ENCODE measurements at regions not wholly inside any gene's neighbourhood (a gene's known extent, or its start where the extent isn't known, plus 50 kb on each side); places are given as distances from the start of the nearest gene placed in this dataset.
"Not testable (repeated sequence)": the region's sequence is repeated elsewhere in the genome, so short reads cannot be mapped to it uniquely, and the experiment has no call there.

GRCh38 chr11:37907436-37908218, 1309.6 kb upstream of the RAG2 start:
- DNase-seq (ENCODE audit: low read depth), result no peak

- no peak for DNase-seq (ENCODE audit: low read depth)
These were observed 1307.8 kb upstream of the RAG2 start for GRCh38 chr11:37905707-37906417.

GRCh38 chr11:37896016-37896415, 1298.0 kb upstream of the RAG2 start:
- DNase-seq (ENCODE audit: low read depth), result no peak

GRCh38 chr11:37881741-37882140, 1283.7 kb upstream of the RAG2 start:
- DNase-seq (ENCODE audit: low read depth), result no peak

GRCh38 chr11:37861671-37862070, 1263.6 kb upstream of the RAG2 start:
- DNase-seq (ENCODE audit: low read depth), result no peak

GRCh38 chr11:37858806-37859537, 1260.9 kb upstream of the RAG2 start:
- DNase-seq (ENCODE audit: low read depth), result not testable (repeated sequence)

GRCh38 chr11:37858398-37858797, 1260.4 kb upstream of the RAG2 start:
- no peak for DNase-seq (ENCODE audit: low read depth)

- DNase-seq (ENCODE audit: low read depth), result no peak
These were observed 1259.7 kb upstream of the RAG2 start for GRCh38 chr11:37857726-37858125.

- no peak for DNase-seq (ENCODE audit: low read depth)
These were observed 1251.7 kb upstream of the RAG2 start for GRCh38 chr11:37849706-37850105.

- no peak for DNase-seq (ENCODE audit: low read depth)
These were observed 1245.6 kb upstream of the RAG2 start for GRCh38 chr11:37843603-37844002.

GRCh38 chr11:37841016-37841415, 1243.0 kb upstream of the RAG2 start:
- DNase-seq (ENCODE audit: low read depth), result no peak

- not testable (repeated sequence) for DNase-seq (ENCODE audit: low read depth)
These were observed 1242.3 kb upstream of the RAG2 start for GRCh38 chr11:37840345-37840744.

- DNase-seq (ENCODE audit: low read depth), result no peak
These were observed 1232.5 kb upstream of the RAG2 start for GRCh38 chr11:37830529-37830928.

GRCh38 chr11:37817727-37818270, 1219.8 kb upstream of the RAG2 start:
- DNase-seq (ENCODE audit: low read depth), result no peak

- no peak for DNase-seq (ENCODE audit: low read depth)
These were observed 1214.3 kb upstream of the RAG2 start for GRCh38 chr11:37812281-37812880.

- DNase-seq (ENCODE audit: low read depth), result no peak
These were observed 1213.3 kb upstream of the RAG2 start for GRCh38 chr11:37811349-37811748.

- DNase-seq (ENCODE audit: low read depth), result no peak
These were observed 1206.6 kb upstream of the RAG2 start for GRCh38 chr11:37804666-37805065.

- DNase-seq (ENCODE audit: low read depth), result peak; percentile 84
These were observed 1190.3 kb upstream of the RAG2 start for GRCh38 chr11:37788141-37788877.

GRCh38 chr11:37786214-37786755, 1188.2 kb upstream of the RAG2 start:
- peak; percentile 33 for DNase-seq (ENCODE audit: low read depth)

- DNase-seq (ENCODE audit: low read depth), result no peak
These were observed 1176.4 kb upstream of the RAG2 start for GRCh38 chr11:37774441-37774840.

GRCh38 chr11:37770145-37770544, 1172.1 kb upstream of the RAG2 start:
- no peak for DNase-seq (ENCODE audit: low read depth)
